DND-41 (cell line): ENCODE measurements at regions not wholly inside any gene's neighbourhood (a gene's known extent, or its start where the extent isn't known, plus 50 kb on each side); places are given as distances from the start of the nearest gene placed in this dataset.

ENCODE experiments used
- EZH2 ChIP-seq: IDR thresholded peaks from 3 replicates; pipeline ENCODE4 v1.6.1; 2012; ENCODE audit warnings: borderline replicate concordance, low read depth, mild to moderate bottlenecking, moderate library complexity, low read length, inconsistent platforms; ENCODE audit not compliant: severe bottlenecking
- TF ChIP-seq, protein P1 (sequence below): IDR thresholded peaks from 2 replicates; pipeline ENCODE4 v1.5.1; 2012; ENCODE audit warnings: borderline replicate concordance, low read length, moderate library complexity, mild to moderate bottlenecking; ENCODE audit not compliant: poor library complexity, severe bottlenecking; ENCODE audit errors: extremely low read depth

DNA sequence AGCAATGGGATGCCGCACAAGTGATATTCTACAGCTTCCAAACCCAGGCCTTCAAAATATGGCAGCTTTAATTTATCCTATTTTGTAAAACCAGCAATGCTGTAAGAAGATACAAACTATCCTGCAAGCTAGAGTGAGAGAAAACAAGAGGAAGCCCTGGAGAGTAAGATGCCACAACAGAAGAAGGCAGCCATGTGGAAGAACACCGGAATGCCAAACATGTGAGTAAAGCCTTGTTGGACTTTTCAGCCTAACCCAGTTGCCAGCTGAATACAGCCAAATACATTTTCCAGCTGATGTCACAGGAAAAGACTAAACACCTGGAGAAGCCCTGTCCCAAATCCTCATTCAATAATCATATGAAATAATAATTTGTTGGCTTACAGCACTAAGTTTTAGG lies 1115.1 kb upstream of the CADM2 start:
- TF ChIP-seq, protein P1, sequence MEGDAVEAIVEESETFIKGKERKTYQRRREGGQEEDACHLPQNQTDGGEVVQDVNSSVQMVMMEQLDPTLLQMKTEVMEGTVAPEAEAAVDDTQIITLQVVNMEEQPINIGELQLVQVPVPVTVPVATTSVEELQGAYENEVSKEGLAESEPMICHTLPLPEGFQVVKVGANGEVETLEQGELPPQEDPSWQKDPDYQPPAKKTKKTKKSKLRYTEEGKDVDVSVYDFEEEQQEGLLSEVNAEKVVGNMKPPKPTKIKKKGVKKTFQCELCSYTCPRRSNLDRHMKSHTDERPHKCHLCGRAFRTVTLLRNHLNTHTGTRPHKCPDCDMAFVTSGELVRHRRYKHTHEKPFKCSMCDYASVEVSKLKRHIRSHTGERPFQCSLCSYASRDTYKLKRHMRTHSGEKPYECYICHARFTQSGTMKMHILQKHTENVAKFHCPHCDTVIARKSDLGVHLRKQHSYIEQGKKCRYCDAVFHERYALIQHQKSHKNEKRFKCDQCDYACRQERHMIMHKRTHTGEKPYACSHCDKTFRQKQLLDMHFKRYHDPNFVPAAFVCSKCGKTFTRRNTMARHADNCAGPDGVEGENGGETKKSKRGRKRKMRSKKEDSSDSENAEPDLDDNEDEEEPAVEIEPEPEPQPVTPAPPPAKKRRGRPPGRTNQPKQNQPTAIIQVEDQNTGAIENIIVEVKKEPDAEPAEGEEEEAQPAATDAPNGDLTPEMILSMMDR, result no peak
- TF ChIP-seq EZH2, result no peak
